SK-N-MC (cell line): ENCODE measurements at regions not wholly inside any gene's neighbourhood (a gene's known extent, or its start where the extent isn't known, plus 50 kb on each side); places are given as distances from the start of the nearest gene placed in this dataset.

Source experiments
- EZH2 ChIP-seq: fragments of 200-600 bp; sonication (generic); IDR thresholded peaks from one replicate; pipeline ENCODE4 v1.6.1; 2017; ENCODE audit warnings: antibody characterized with exemption
- POLR2AphosphoS5 ChIP-seq: IDR thresholded peaks from 2 replicates; pipeline ENCODE4 v1.6.1; 2012; ENCODE audit warnings: mild to moderate bottlenecking, low read depth, low read length, borderline replicate concordance

- TF ChIP-seq EZH2, result no peak
- no peak for TF ChIP-seq POLR2AphosphoS5
These were observed 124.7 kb downstream of the HFE start for GRCh38 chr6:26211963-26212362.
